Chondrocyte (in vitro differentiated cells): ENCODE measurements at regions not wholly inside any gene's neighbourhood (a gene's known extent, or its start where the extent isn't known, plus 50 kb on each side); places are given as distances from the start of the nearest gene placed in this dataset.

Source experiments
- DNase-seq: peaks from one replicate; pipeline ENCODE4 v3.0.0; 2021; ENCODE audit warnings: mixed read lengths, low spot score
- H3K27ac Mint-ChIP-seq: one replicate; pipeline ENCODE4 v1.8.0; 2021; ENCODE audit warnings: mild to moderate bottlenecking, moderate library complexity, mixed read lengths; ENCODE audit not compliant: unreplicated experiment
- H3K27me3 Mint-ChIP-seq: 2 replicates; pipeline ENCODE4 v1.8.0; 2021; ENCODE audit warnings: low read depth, mixed read lengths
- H3K36me3 Mint-ChIP-seq: 2 replicates; pipeline ENCODE4 v1.8.0; 2021; ENCODE audit warnings: low read depth, mixed read lengths
- H3K4me1 Mint-ChIP-seq: 2 replicates; pipeline ENCODE4 v1.8.0; 2021; ENCODE audit warnings: low read depth, mild to moderate bottlenecking, mixed read lengths
- H3K4me3 Mint-ChIP-seq: one replicate; pipeline ENCODE4 v1.8.0; 2021; ENCODE audit warnings: mild to moderate bottlenecking, moderate library complexity, mixed read lengths; ENCODE audit not compliant: unreplicated experiment
- H3K9me3 Mint-ChIP-seq: 2 replicates; pipeline ENCODE4 v1.8.0; 2021; ENCODE audit warnings: low read depth, mixed read lengths
- TF ChIP-seq, protein P1 (sequence below): fragments of 200-600 bp; sonication (generic); IDR thresholded peaks from 2 replicates; pipeline ENCODE4 v1.5.0; 2021; ENCODE audit warnings: antibody characterized with exemption, mild to moderate bottlenecking, moderate library complexity

- peak; percentile 32 for DNase-seq
- H3K9me3 Mint-ChIP-seq, result peaks cover 7% of the 10 kb centered on the region
These were observed 868.2 kb downstream of the BRD1 start for GRCh38 chr22:48959496-48959895.

GRCh38 chr22:48957987-48958321 lies 869.7 kb downstream of the BRD1 start:
- peaks cover 4% of the 10 kb centered on the region for H3K27me3 Mint-ChIP-seq
- no peaks in the 10 kb centered on the region for H3K9me3 Mint-ChIP-seq
- no peak for DNase-seq
- H3K36me3 Mint-ChIP-seq, result no peaks in the 10 kb centered on the region
- H3K4me1 Mint-ChIP-seq, result peaks cover 6% of the 10 kb centered on the region
- no peak overlapping the region for H3K27ac Mint-ChIP-seq
- no peak overlapping the region for H3K4me3 Mint-ChIP-seq
- TF ChIP-seq, protein P1, sequence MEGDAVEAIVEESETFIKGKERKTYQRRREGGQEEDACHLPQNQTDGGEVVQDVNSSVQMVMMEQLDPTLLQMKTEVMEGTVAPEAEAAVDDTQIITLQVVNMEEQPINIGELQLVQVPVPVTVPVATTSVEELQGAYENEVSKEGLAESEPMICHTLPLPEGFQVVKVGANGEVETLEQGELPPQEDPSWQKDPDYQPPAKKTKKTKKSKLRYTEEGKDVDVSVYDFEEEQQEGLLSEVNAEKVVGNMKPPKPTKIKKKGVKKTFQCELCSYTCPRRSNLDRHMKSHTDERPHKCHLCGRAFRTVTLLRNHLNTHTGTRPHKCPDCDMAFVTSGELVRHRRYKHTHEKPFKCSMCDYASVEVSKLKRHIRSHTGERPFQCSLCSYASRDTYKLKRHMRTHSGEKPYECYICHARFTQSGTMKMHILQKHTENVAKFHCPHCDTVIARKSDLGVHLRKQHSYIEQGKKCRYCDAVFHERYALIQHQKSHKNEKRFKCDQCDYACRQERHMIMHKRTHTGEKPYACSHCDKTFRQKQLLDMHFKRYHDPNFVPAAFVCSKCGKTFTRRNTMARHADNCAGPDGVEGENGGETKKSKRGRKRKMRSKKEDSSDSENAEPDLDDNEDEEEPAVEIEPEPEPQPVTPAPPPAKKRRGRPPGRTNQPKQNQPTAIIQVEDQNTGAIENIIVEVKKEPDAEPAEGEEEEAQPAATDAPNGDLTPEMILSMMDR, result no peak

More at GRCh38 chr22:48959496-48959895, 868.2 kb downstream of the BRD1 start:
- H3K4me1 Mint-ChIP-seq, result peaks cover 6% of the 10 kb centered on the region
- TF ChIP-seq, protein P1, result no peak
- no peaks in the 10 kb centered on the region for H3K36me3 Mint-ChIP-seq
- peaks cover 7% of the 10 kb centered on the region for H3K27me3 Mint-ChIP-seq
- H3K27ac Mint-ChIP-seq, result no peak overlapping the region
- no peak overlapping the region for H3K4me3 Mint-ChIP-seq

DNA sequence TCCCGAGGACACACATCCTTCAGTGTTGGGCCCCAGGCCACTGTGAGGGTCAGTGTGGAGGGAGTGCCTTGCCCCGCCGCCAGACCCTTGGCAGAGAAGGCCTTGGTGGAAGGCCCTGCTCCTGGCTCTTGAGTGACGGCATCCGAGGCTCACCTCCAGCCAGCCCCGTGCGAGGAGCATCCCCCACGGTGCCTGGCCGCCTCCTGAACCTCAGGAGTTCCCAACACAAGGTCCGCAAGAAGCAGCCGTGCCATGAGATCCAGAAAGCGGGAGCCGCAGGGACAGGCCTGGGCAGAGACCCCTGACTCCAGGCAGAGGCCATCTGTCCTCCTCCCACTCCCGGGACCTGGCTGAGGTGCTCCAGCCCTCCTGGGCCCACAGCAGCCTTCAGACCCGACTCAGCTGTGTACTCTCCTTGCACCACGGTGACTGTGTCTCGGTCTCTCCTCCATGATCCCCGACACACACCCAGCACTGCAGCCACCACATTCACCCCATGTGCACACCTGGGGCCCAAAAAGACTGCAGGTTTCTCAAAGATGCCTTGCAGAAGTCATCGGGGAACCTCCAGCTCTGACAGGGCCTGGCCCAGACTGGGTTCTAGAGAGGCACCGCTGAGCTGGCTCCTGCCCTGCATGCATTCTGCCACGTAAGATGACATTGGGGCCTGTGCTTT lies 870.2 kb downstream of the BRD1 start:
- Mint-ChIP-seq H3K27ac (no peak overlapping the region), H3K4me1 (peaks cover 6% of the 10 kb centered on the region), H3K4me3 (no peak overlapping the region), H3K9me3 (no peaks in the 10 kb centered on the region), H3K36me3 (no peaks in the 10 kb centered on the region), H3K27me3 (peaks cover 4% of the 10 kb centered on the region)
- DNase-seq, result peak; percentile 87
- TF ChIP-seq, protein P1, result no peak

GRCh38 chr22:48955351-48956311 lies 872.0 kb downstream of the BRD1 start:
- Mint-ChIP-seq H3K9me3 (no peaks in the 10 kb centered on the region), H3K27me3 (peaks cover 4% of the 10 kb centered on the region), H3K36me3 (no peaks in the 10 kb centered on the region), H3K27ac (no peak overlapping the region), H3K4me3 (no peak overlapping the region), H3K4me1 (no peaks in the 10 kb centered on the region)
- DNase-seq, result peak; percentile 86
- TF ChIP-seq, protein P1, result no peak

DNA sequence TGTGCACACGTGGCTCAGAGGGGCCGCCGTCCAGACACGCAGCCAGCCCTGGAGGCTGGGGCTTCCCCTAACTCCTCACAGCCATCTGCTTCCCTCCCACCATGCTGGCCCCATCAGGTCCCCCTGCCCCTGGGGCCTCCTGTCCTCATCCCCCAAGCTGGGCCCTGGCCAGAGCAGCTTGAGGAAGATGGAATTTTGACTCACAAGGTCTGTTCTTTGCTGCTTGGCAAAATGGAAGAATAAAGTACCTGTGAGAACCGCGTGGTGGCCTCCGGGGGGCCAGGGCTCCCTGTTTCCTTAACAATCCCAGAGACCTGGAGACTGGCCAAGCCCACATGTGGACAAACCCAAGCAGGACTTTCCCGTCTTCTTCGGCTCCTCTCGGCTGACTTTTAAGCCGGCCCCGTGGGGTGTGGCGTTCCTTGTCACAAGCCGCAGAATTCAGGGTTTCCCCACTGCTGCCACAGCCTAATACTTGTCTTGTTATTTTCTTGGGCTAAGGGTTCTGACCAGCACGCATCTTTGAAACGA lies 872.8 kb downstream of the BRD1 start:
- Mint-ChIP-seq H3K4me3 (no peak overlapping the region), H3K4me1 (no peaks in the 10 kb centered on the region), H3K27me3 (peaks cover 5% of the 10 kb centered on the region), H3K27ac (no peak overlapping the region), H3K9me3 (no peaks in the 10 kb centered on the region), H3K36me3 (no peaks in the 10 kb centered on the region)
- TF ChIP-seq, protein P1, result no peak
- DNase-seq, result peak; percentile 61
